H1 (cell line): ENCODE measurements at regions not wholly inside any gene's neighbourhood (a gene's known extent, or its start where the extent isn't known, plus 50 kb on each side); places are given as distances from the start of the nearest gene placed in this dataset.

Source experiments
- CTCF ChIA-PET: fragments of 300-600 bp; sonication (Branson Sonifier 250); formaldehyde crosslinking; loops from one replicate; lab custom pipeline; 2021; ENCODE audit not compliant: partially characterized antibody; lab: Charles Lee
- POLR2A ChIA-PET: fragments of 300-600 bp; sonication (Branson Sonifier 250); formaldehyde crosslinking; loops from one replicate; lab custom pipeline; 2021; ENCODE audit warnings: inconsistent platforms; ENCODE audit not compliant: partially characterized antibody; lab: Charles Lee
- DNase-seq, 2 experiments: peaks; one replicate each; pipeline versions ENCODE4 v3.0.0 to v3.0.0-alpha.2; 2010 to 2022; ENCODE audit warnings: low spot score in 2 of 2, low read depth in 1 of 2, mixed read lengths in 1 of 2
- FAIRE-seq: peaks from 2 replicates; lab custom pipeline; 2011; peaks lifted over from hg19 to GRCh38; lab: Jason Lieb, UNC
- H2AFZ ChIP-seq: 2 replicates; pipeline ENCODE4 v1.8.1; 2012; ENCODE audit warnings: low read length, inconsistent platforms
- H2AK5ac ChIP-seq: 2 replicates; pipeline ENCODE4 v1.6.1; 2013; ENCODE audit warnings: low read depth, low read length
- H2BK120ac ChIP-seq: replicated peaks from 2 replicates; pipeline ENCODE3; 2013; ENCODE audit warnings: low read depth, low read length, inconsistent platforms
- H2BK12ac ChIP-seq: 2 replicates; pipeline ENCODE4 v1.6.1; 2013; ENCODE audit warnings: low read depth, low read length
- H2BK15ac ChIP-seq: 2 replicates; pipeline ENCODE4 v1.6.1; 2013; ENCODE audit warnings: low read length
- H2BK20ac ChIP-seq: 2 replicates; pipeline ENCODE4 v1.6.1; 2013; ENCODE audit warnings: low read length
- H2BK5ac ChIP-seq: 2 replicates; pipeline ENCODE4 v1.6.1; 2013; ENCODE audit warnings: low read depth, low read length
- H3K14ac ChIP-seq: 2 replicates; pipeline ENCODE4 v1.6.1; 2013; ENCODE audit warnings: inconsistent platforms; ENCODE audit not compliant: insufficient read length
- H3K18ac ChIP-seq: 2 replicates; pipeline ENCODE4 v1.6.1; 2013; ENCODE audit warnings: low read length; ENCODE audit errors: extremely low read depth
- H3K23ac ChIP-seq: 2 replicates; pipeline ENCODE4 v1.6.1; 2013; ENCODE audit warnings: inconsistent platforms; ENCODE audit not compliant: insufficient read length
- H3K23me2 ChIP-seq: 2 replicates; pipeline ENCODE4 v1.6.1; 2013; ENCODE audit warnings: low read depth, low read length
- H3K27ac ChIP-seq: 2 replicates; pipeline ENCODE4 v1.6.1; 2011; ENCODE audit warnings: low read depth, low read length, inconsistent platforms
- H3K27me3 ChIP-seq, 4 experiments: replicated peaks in 1 of 4; 1 replicate in 1 of 4; 2 replicates in 3 of 4; pipeline versions ENCODE4 v1.6.1 to v1.8.1; 2011 to 2013; ENCODE audit warnings: low read length in 3 of 4, mild to moderate bottlenecking in 3 of 4, inconsistent platforms in 2 of 4, mixed read lengths in 2 of 4, moderate library complexity in 1 of 4; ENCODE audit not compliant: control insufficient read depth in 3 of 4, insufficient read depth in 3 of 4; ENCODE audit errors: extremely low read depth in 1 of 4
- H3K36me3 ChIP-seq, 4 experiments: 2 replicates each; pipeline versions ENCODE4 v1.6.1 to v1.8.1; 2011 to 2013; ENCODE audit warnings: mild to moderate bottlenecking in 4 of 4, low read length in 3 of 4, moderate library complexity in 2 of 4, control low read depth in 1 of 4, inconsistent platforms in 1 of 4; ENCODE audit not compliant: insufficient read depth in 4 of 4, control insufficient read depth in 2 of 4
- H3K4ac ChIP-seq: replicated peaks from 2 replicates; pipeline ENCODE3; 2013; ENCODE audit warnings: low read length, low read depth, mixed read lengths, inconsistent platforms; ENCODE audit not compliant: insufficient read length
- H3K4me1 ChIP-seq, 4 experiments: replicated peaks in 1 of 4; 1 replicate in 1 of 4; 2 replicates in 3 of 4; pipeline versions ENCODE4 v1.6.1 to v1.8.1; 2011 to 2013; ENCODE audit warnings: low read length in 3 of 4, inconsistent platforms in 2 of 4, mixed read lengths in 1 of 4; ENCODE audit not compliant: insufficient read depth in 4 of 4, control insufficient read depth in 3 of 4
- H3K4me2 ChIP-seq, 2 experiments: 2 replicates each; pipeline versions ENCODE4 v1.6.1 to v1.8.1; 2011 to 2013; ENCODE audit warnings: low read depth in 2 of 2, low read length in 2 of 2, control low read depth in 1 of 2, inconsistent platforms in 1 of 2, mild to moderate bottlenecking in 1 of 2; ENCODE audit not compliant: insufficient read depth in 1 of 2
- H3K4me3 ChIP-seq, 4 experiments: fragments of 200-600, 300-600 bp in 1 of 4; sonication (generic), shearing (Covaris generic), sonication (Bioruptor Twin) in 1 of 4; 2 replicates each; pipeline versions ENCODE4 v1.5.1 to v1.8.1; 2011 to 2016; ENCODE audit warnings: low read length in 4 of 4, low read depth in 3 of 4, control low read depth in 2 of 4, inconsistent platforms in 2 of 4, mild to moderate bottlenecking in 2 of 4, mixed read lengths in 1 of 4, moderate library complexity in 1 of 4; ENCODE audit not compliant: insufficient read depth in 2 of 4; ENCODE audit errors: extremely low read depth in 1 of 4
- H3K56ac ChIP-seq: replicated peaks from 2 replicates; pipeline ENCODE3; 2013; ENCODE audit warnings: low read depth, mild to moderate bottlenecking, mixed read lengths, low read length, inconsistent platforms; ENCODE audit not compliant: insufficient read length
- H3K79me1 ChIP-seq: 2 replicates; pipeline ENCODE4 v1.6.1; 2013; ENCODE audit warnings: low read depth, low read length, control low read depth
- H3K79me2 ChIP-seq, 2 experiments: 2 replicates each; pipeline versions ENCODE4 v1.6.1 to v1.8.1; 2012 to 2013; ENCODE audit warnings: low read length in 2 of 2, mild to moderate bottlenecking in 2 of 2, inconsistent platforms in 1 of 2; ENCODE audit not compliant: insufficient read depth in 2 of 2, control insufficient read depth in 1 of 2
- H3K9ac ChIP-seq, 4 experiments: replicated peaks in 1 of 4; 1 replicate in 1 of 4; 2 replicates in 3 of 4; pipeline versions ENCODE4 v1.6.1 to v1.8.1; 2011 to 2013; ENCODE audit warnings: low read depth in 3 of 4, low read length in 3 of 4, control low read depth in 2 of 4, mild to moderate bottlenecking in 2 of 4, moderate library complexity in 2 of 4, inconsistent platforms in 1 of 4; ENCODE audit errors: extremely low read depth in 1 of 4
- H3K9me3 ChIP-seq, 2 experiments: 2 replicates each; pipeline versions ENCODE4 v1.6.1 to v1.8.1; 2012 to 2013; ENCODE audit warnings: mild to moderate bottlenecking in 2 of 2, moderate library complexity in 2 of 2, control low read depth in 1 of 2, inconsistent platforms in 1 of 2, low read depth in 1 of 2, low read length in 1 of 2, mixed read lengths in 1 of 2; ENCODE audit not compliant: insufficient read depth in 2 of 2
- H4K20me1 ChIP-seq, 2 experiments: replicated peaks in 1 of 2; 2 replicates each; pipeline versions ENCODE3 to v1.8.1; 2011 to 2013; ENCODE audit warnings: inconsistent platforms in 2 of 2, low read length in 2 of 2, mild to moderate bottlenecking in 1 of 2; ENCODE audit not compliant: insufficient read depth in 2 of 2, control insufficient read depth in 1 of 2
- H4K5ac ChIP-seq: 2 replicates; pipeline ENCODE4 v1.6.1; 2013; ENCODE audit warnings: low read length, low read depth, mixed read lengths, inconsistent platforms; ENCODE audit not compliant: insufficient read length
- H4K8ac ChIP-seq: 2 replicates; pipeline ENCODE4 v1.8.0; 2013; ENCODE audit warnings: mild to moderate bottlenecking, moderate library complexity, low read length, inconsistent platforms; ENCODE audit not compliant: insufficient read depth; ENCODE audit errors: extremely low read depth
- H4K91ac ChIP-seq: replicated peaks from 2 replicates; pipeline ENCODE3; 2013; ENCODE audit warnings: low read length, mixed read lengths, inconsistent platforms; ENCODE audit not compliant: insufficient read length
- ASH2L ChIP-seq: fragments of 200-600, 300-600 bp; sonication (generic); IDR thresholded peaks from one replicate; pipeline ENCODE4 v1.7.1; 2017; ENCODE audit warnings: low read length
- CBX5 ChIP-seq: fragments of 300-800, 300-1000 bp; sonication (generic); IDR thresholded peaks from 2 replicates; pipeline ENCODE4 v1.7.1; 2016; ENCODE audit warnings: antibody characterized with exemption, low read length, low read depth
- CHD2 ChIP-seq: IDR thresholded peaks from 2 replicates; pipeline ENCODE4 v1.6.1; 2012; ENCODE audit warnings: low read length, improper control_type of control experiment
- FOSL1 ChIP-seq: IDR thresholded peaks from 2 replicates; pipeline ENCODE4 v1.6.1; 2011; ENCODE audit warnings: mild to moderate bottlenecking, low read depth, low read length, moderate library complexity; ENCODE audit not compliant: insufficient read depth
- KDM4A ChIP-seq: IDR thresholded peaks from one replicate; pipeline ENCODE4 v1.7.1; 2012; ENCODE audit warnings: low read depth, mild to moderate bottlenecking, moderate library complexity, low read length, inconsistent platforms; ENCODE audit not compliant: severe bottlenecking
- MAX ChIP-seq: IDR thresholded peaks from 2 replicates; pipeline ENCODE4 v1.6.1; 2012; ENCODE audit warnings: inconsistent platforms
- NANOG ChIP-seq: IDR thresholded peaks from 2 replicates; pipeline ENCODE4 v1.6.1; 2011; ENCODE audit warnings: low read length, low read depth, mild to moderate bottlenecking, inconsistent platforms; ENCODE audit not compliant: insufficient read depth, poor library complexity, severe bottlenecking
- PHF8 ChIP-seq: fragments of 200-600 bp; sonication (generic); conservative IDR thresholded peaks from 2 replicates; pipeline ENCODE4 v1.7.1; 2012; ENCODE audit warnings: low read depth, mild to moderate bottlenecking, inconsistent platforms, low read length, moderate library complexity
- POLR2A ChIP-seq, 2 experiments: IDR thresholded peaks; 1 replicate in 1 of 2; 2 replicates in 1 of 2; pipeline ENCODE4 v1.6.1; 2011; ENCODE audit warnings: low read depth in 2 of 2, low read length in 2 of 2, mild to moderate bottlenecking in 2 of 2; ENCODE audit errors: control extremely low read depth in 1 of 2
- SP4 ChIP-seq: IDR thresholded peaks from 2 replicates; pipeline ENCODE4 v1.6.1; 2012; ENCODE audit warnings: low read length, inconsistent platforms
- SRF ChIP-seq: IDR thresholded peaks from 2 replicates; pipeline ENCODE4 v1.6.1; 2011; ENCODE audit warnings: mild to moderate bottlenecking, low read depth, low read length, moderate library complexity
- TAF7 ChIP-seq: optimal IDR thresholded peaks from 2 replicates; pipeline ENCODE3; 2011; ENCODE audit warnings: low read depth, mild to moderate bottlenecking, inconsistent platforms, low read length, moderate library complexity, borderline replicate concordance
- TEAD4 ChIP-seq: IDR thresholded peaks from 2 replicates; pipeline ENCODE4 v1.6.1; 2012; ENCODE audit warnings: low read depth, low read length, inconsistent platforms, mixed read lengths
- USF2 ChIP-seq: IDR thresholded peaks from 2 replicates; pipeline ENCODE4 v1.6.1; 2011; ENCODE audit warnings: low read length, improper control_type of control experiment
- WGBS, 2 experiments: shearing (Covaris generic) in 1 of 2; methylation state at CpG; one replicate each; pipeline versions ENCODE4 v1.1.6 to v1.1.7; 2013 to 2015; ENCODE audit warnings: low lambda C conversion rate in 2 of 2, mixed read lengths in 2 of 2, inconsistent platforms in 1 of 2, low coverage in 1 of 2, missing lambda C conversion rate in 1 of 2; ENCODE audit not compliant: insufficient replicate concordance in 2 of 2, insufficient coverage in 1 of 2, insufficient read length in 1 of 2; ENCODE audit errors: extremely low coverage in 1 of 2, missing lambda C conversion rate in 1 of 2; 5-methylcytosine and 5-hydroxymethylcytosine counted together

GRCh38 chr2:220127876-220128275, 500.4 kb downstream of the SLC4A3 start:
- ChIA-PET CTCF (interaction anchor here (0.7 to 1.6 kb wide), 3 partner anchors 19 to 207 kb away, joined by 3 to 6 read pairs (median 3); no protein-coding TSS in a partner anchor), POLR2A (no interaction called here)
- Histone ChIP-seq H3K79me2 (no peaks in the 10 kb centered on the region), H3K36me3 (no peaks in the 10 kb centered on the region), H3K23me2 (no peaks in the 10 kb centered on the region), H2BK20ac (no peak overlapping the region), H3K4me3 (no peak overlapping the region), H3K9me3 (peaks cover 0 to 7% of the 10 kb centered on the region in 2 experiments; a peak in 3 of 4 replicates), H2BK120ac (no peak overlapping the region), H3K56ac (no peak overlapping the region), H3K9ac (no peak overlapping the region), H2BK5ac (no peak overlapping the region), H2AK5ac (no peak overlapping the region), H4K91ac (no peak overlapping the region), H4K5ac (no peak overlapping the region), H3K27me3 (no peaks in the 10 kb centered on the region), H2BK12ac (no peak overlapping the region), H3K27ac (no peak overlapping the region), H3K4me1 (no peaks in the 10 kb centered on the region), H3K18ac (no peak overlapping the region), H3K79me1 (no peaks in the 10 kb centered on the region), H4K20me1 (peaks cover 0 to 1% of the 10 kb centered on the region in 2 experiments), H3K23ac (no peak overlapping the region), H3K4me2 (no peak overlapping the region), H2BK15ac (no peak overlapping the region), H3K4ac (no peak overlapping the region), H4K8ac (no peak overlapping the region), H2AFZ (no peak overlapping the region), H3K14ac (no peak overlapping the region)
- no peak for DNase-seq
- no peak for FAIRE-seq
- 90% methylated on average over 5 of the region's 5 CpGs; no CpG with 5 or more reads in 1 of the 2 experiments for WGBS, 2 experiments
- TF ChIP-seq CBX5 (no peak), FOSL1 (no peak), USF2 (no peak), SRF (no peak), NANOG (no peak), PHF8 (no peak), CHD2 (no peak), TAF7 (no peak), POLR2A (IDR thresholded peaks at IDR 0.05; ENCODE audit: control extremely low read depth in 1 of 2, low read depth in 2 of 2, low read length in 2 of 2) (no peak), MAX (no peak), ASH2L (no peak), KDM4A (no peak), TEAD4 (no peak), SP4 (no peak)
